K562 (cell line): ENCODE measurements at regions not wholly inside any gene's neighbourhood (a gene's known extent, or its start where the extent isn't known, plus 50 kb on each side); places are given as distances from the start of the nearest gene placed in this dataset.

ENCODE experiments used
- ATAC-seq: fragments of 200-7000 bp; cut with Tn5 transposase; 3 replicates; pipeline ENCODE4 v1.9.1; 2020; ENCODE audit warnings: moderate library complexity
- BruUV-seq: library from RNA; stranded (reverse); fragments of 400-500 nt; replicated peaks from 2 replicates; lab custom pipeline; 2021; lab: Mats Ljungman, UMichigan
- CTCF ChIA-PET: fragments of 300-600 bp; formaldehyde crosslinking; extraction: SDS; loops from one replicate; lab custom pipeline; 2021; ENCODE audit warnings: low intra/inter-chr PET ratio; lab: Yijun Ruan, JAX
- POLR2A ChIA-PET: fragments of 300-600, 350-650 bp; sonication (Branson Sonifier 250); formaldehyde crosslinking; extraction: SDS; loops from one replicate; lab custom pipeline; 2021; ENCODE audit warnings: antibody characterized with exemption, inconsistent platforms; lab: Yijun Ruan, JAX
- DNase-seq, 4 experiments: peaks; one replicate each; pipeline versions ENCODE4 v3.0.0 to v3.0.0-alpha.2; 2011 to 2018; ENCODE audit warnings: low spot score in 3 of 4, mixed read lengths in 3 of 4; ENCODE audit errors: extremely low read depth in 1 of 4
- FAIRE-seq: peaks from 2 replicates; lab custom pipeline; 2011; peaks lifted over from hg19 to GRCh38; lab: Jason Lieb, UNC
- H2AFZ ChIP-seq: 2 replicates; pipeline ENCODE4 v1.6.0; 2011; ENCODE audit warnings: low read depth, low read length, control low read depth, inconsistent platforms
- H3K27ac ChIP-seq: fragments of 200-600 bp; 3 replicates; pipeline ENCODE4 v1.8.0; 2011; ENCODE audit warnings: low read depth, mild to moderate bottlenecking, control low read depth, inconsistent platforms, low read length, moderate library complexity, mixed read lengths; ENCODE audit errors: extremely low read depth
- H3K27me3 ChIP-seq, 2 experiments: fragments of 300-600 bp in 1 of 2; 2 replicates in 1 of 2; 3 replicates in 1 of 2; pipeline versions ENCODE4 v1.6.0 to v1.8.0; 2011; ENCODE audit warnings: inconsistent platforms in 2 of 2, low read length in 2 of 2, mild to moderate bottlenecking in 1 of 2, mixed read lengths in 1 of 2, moderate library complexity in 1 of 2; ENCODE audit not compliant: control insufficient read depth in 2 of 2, insufficient read depth in 2 of 2
- H3K36me3 ChIP-seq: fragments of 300-600 bp; 3 replicates; pipeline ENCODE4 v1.8.0; 2011; ENCODE audit warnings: mild to moderate bottlenecking, low read length, inconsistent platforms; ENCODE audit not compliant: control insufficient read depth, insufficient read depth
- H3K4me1 ChIP-seq, 2 experiments: fragments of 200-600 bp in 1 of 2; replicated peaks in 1 of 2; 2 replicates in 1 of 2; 3 replicates in 1 of 2; pipeline versions ENCODE4 v1.5.1 to v1.8.0; 2011; ENCODE audit warnings: inconsistent platforms in 2 of 2, low read length in 2 of 2, mild to moderate bottlenecking in 1 of 2, mixed read lengths in 1 of 2, moderate library complexity in 1 of 2; ENCODE audit not compliant: control insufficient read depth in 2 of 2, insufficient read depth in 2 of 2
- H3K4me2 ChIP-seq: 2 replicates; pipeline ENCODE4 v1.6.1; 2011; ENCODE audit warnings: low read length, control low read depth, inconsistent platforms, mixed read lengths; ENCODE audit not compliant: insufficient read depth
- H3K4me3 ChIP-seq: fragments of 200-600 bp; sonication (generic), shearing (Covaris generic); 2 replicates; pipeline ENCODE4 v1.5.1; 2016; ENCODE audit warnings: control low read depth, inconsistent platforms
- H3K79me2 ChIP-seq: fragments of 200-600 bp; 3 replicates; pipeline ENCODE4 v1.8.0; 2011; ENCODE audit warnings: low read length, inconsistent platforms; ENCODE audit not compliant: control insufficient read depth, insufficient read depth
- H3K9ac ChIP-seq, 2 experiments: 2 replicates each; pipeline versions ENCODE4 v1.6.0 to v1.6.1; 2011; ENCODE audit warnings: low read depth in 2 of 2, low read length in 2 of 2, control low read depth in 1 of 2, inconsistent platforms in 1 of 2, mild to moderate bottlenecking in 1 of 2, mixed read lengths in 1 of 2; ENCODE audit not compliant: insufficient read depth in 1 of 2
- H3K9me1 ChIP-seq: one replicate; pipeline ENCODE4 v1.6.0; 2011; ENCODE audit warnings: inconsistent platforms, mild to moderate bottlenecking, low read length, moderate library complexity; ENCODE audit not compliant: control insufficient read depth, insufficient read depth
- H3K9me3 ChIP-seq: replicated peaks from 2 replicates; pipeline ENCODE4 v1.5.1; 2011; ENCODE audit warnings: low read depth, low read length, inconsistent platforms; ENCODE audit not compliant: control insufficient read depth, insufficient read depth
- H4K20me1 ChIP-seq: replicated peaks from 2 replicates; pipeline ENCODE4 v1.6.1; 2011; ENCODE audit warnings: low read length, inconsistent platforms, mixed read lengths; ENCODE audit not compliant: control insufficient read depth, insufficient read depth
- CEBPG ChIP-seq, 3 experiments: fragments of 200-800 bp in 1 of 3; sonication (Bioruptor generic) in 1 of 3; sonication (generic) in 1 of 3; formaldehyde crosslinking in 1 of 3; IDR thresholded peaks in 2 of 3; conservative IDR thresholded peaks in 1 of 3; 2 replicates each; pipeline versions ENCODE4 v1.6.1 to v1.8.0; 2016 to 2022; ENCODE audit warnings: missing compliant biosample characterization in 2 of 3, missing genetic modification characterization in 2 of 3, mild to moderate bottlenecking in 1 of 3, missing genetic modification reagents in 1 of 3
- ELF2 ChIP-seq: fragments of 250-450 bp; sonication (Bioruptor Pico); IDR thresholded peaks from 2 replicates; pipeline ENCODE4 v1.5.0; 2021; ENCODE audit warnings: mild to moderate bottlenecking
- GABPB1 ChIP-seq: sonication (generic); formaldehyde crosslinking; IDR thresholded peaks from 2 replicates; pipeline ENCODE4 v1.8.0; 2022; ENCODE audit warnings: mild to moderate bottlenecking, missing genetic modification reagents
- HMGN3 ChIP-seq: IDR thresholded peaks from 2 replicates; pipeline ENCODE4 v1.6.1; 2011; ENCODE audit warnings: borderline replicate concordance, low read depth, mild to moderate bottlenecking, mixed read lengths, low read length; ENCODE audit not compliant: insufficient read length; ENCODE audit errors: extremely low read depth
- HNRNPLL ChIP-seq: fragments of 200-400 bp; formaldehyde crosslinking; IDR thresholded peaks from 2 replicates; pipeline ENCODE4 v1.6.1; 2017; ENCODE audit warnings: low read length, low read depth, mild to moderate bottlenecking; ENCODE audit not compliant: poor library complexity, severe bottlenecking
- MYC ChIP-seq, 2 experiments: fragments of 250-450 bp in 1 of 2; sonication (Bioruptor Pico) in 1 of 2; IDR thresholded peaks; 2 replicates each; pipeline versions ENCODE4 v1.5.1 to v1.6.1; 2012 to 2021; ENCODE audit warnings: low read depth in 2 of 2, borderline replicate concordance in 1 of 2, improper control_type of control experiment in 1 of 2, low read length in 1 of 2, mild to moderate bottlenecking in 1 of 2, moderate library complexity in 1 of 2
- NFYB ChIP-seq: IDR thresholded peaks from 2 replicates; pipeline ENCODE4 v1.6.1; 2011; ENCODE audit warnings: mild to moderate bottlenecking, moderate library complexity; ENCODE audit not compliant: insufficient read length; ENCODE audit errors: extremely low read depth
- NRF1 ChIP-seq, 2 experiments: fragments of 450-650 bp; IDR thresholded peaks in 1 of 2; conservative IDR thresholded peaks in 1 of 2; 2 replicates each; pipeline ENCODE4 v1.6.1; 2014; ENCODE audit warnings: mild to moderate bottlenecking in 2 of 2
- SMARCA4 ChIP-seq: fragments of 450-650 bp; IDR thresholded peaks from 2 replicates; pipeline ENCODE4 v1.6.1; 2016
- SMARCB1 ChIP-seq: IDR thresholded peaks from 2 replicates; pipeline ENCODE4 v1.6.1; 2011; ENCODE audit warnings: improper control_type of control experiment, low read depth; ENCODE audit not compliant: insufficient read length
- ZFP30 ChIP-seq: fragments of 250-450 bp; sonication (Bioruptor Pico); IDR thresholded peaks from 2 replicates; pipeline ENCODE4 v1.8.0; 2022; ENCODE audit warnings: moderate library complexity, mild to moderate bottlenecking, inconsistent platforms, borderline replicate concordance
- ZNF217 ChIP-seq: sonication (generic); formaldehyde crosslinking; IDR thresholded peaks from 2 replicates; pipeline ENCODE4 v1.8.0; 2022; ENCODE audit warnings: mild to moderate bottlenecking, missing genetic modification reagents
- ZNF511 ChIP-seq: sonication (generic); formaldehyde crosslinking; IDR thresholded peaks from 2 replicates; pipeline ENCODE4 v1.8.0; 2022; ENCODE audit warnings: mild to moderate bottlenecking, missing genetic modification reagents
- ZNF717 ChIP-seq: fragments of 250-450 bp; sonication (Bioruptor Pico); IDR thresholded peaks from 2 replicates; pipeline ENCODE4 v1.5.0; 2021
- WGBS: fragments of 100-300 bp; shearing (Covaris generic); methylation state at CpG from one replicate; pipeline ENCODE4 v1.1.6; 2016; ENCODE audit warnings: low coverage, mixed read lengths; ENCODE audit not compliant: insufficient coverage; ENCODE audit errors: missing lambda C conversion rate; 5-methylcytosine and 5-hydroxymethylcytosine counted together
- in situ Hi-C: fragments of 300-500 bp; cut with MboI; formaldehyde crosslinking; loops from 4 replicates; pipeline ENCODE4 v1.15.0; 2018; ENCODE audit warnings: inconsistent platforms, mixed read lengths
- intact Hi-C: fragments of 100-400 bp; cut with micrococcal nuclease; formaldehyde crosslinking; loops from 2 replicates; pipeline ENCODE4 v1.14.2; 2022
- TF ChIP-seq, protein P1 (sequence below), 3 experiments: fragments of 200-800 bp in 1 of 3; sonication (Bioruptor generic) in 1 of 3; sonication (generic) in 1 of 3; formaldehyde crosslinking in 1 of 3; IDR thresholded peaks; 2 replicates each; pipeline versions ENCODE4 v1.6.1 to v1.8.0; 2016 to 2022; ENCODE audit warnings: mild to moderate bottlenecking in 2 of 3, missing compliant biosample characterization in 2 of 3, missing genetic modification characterization in 2 of 3, missing genetic modification reagents in 1 of 3

DNA sequence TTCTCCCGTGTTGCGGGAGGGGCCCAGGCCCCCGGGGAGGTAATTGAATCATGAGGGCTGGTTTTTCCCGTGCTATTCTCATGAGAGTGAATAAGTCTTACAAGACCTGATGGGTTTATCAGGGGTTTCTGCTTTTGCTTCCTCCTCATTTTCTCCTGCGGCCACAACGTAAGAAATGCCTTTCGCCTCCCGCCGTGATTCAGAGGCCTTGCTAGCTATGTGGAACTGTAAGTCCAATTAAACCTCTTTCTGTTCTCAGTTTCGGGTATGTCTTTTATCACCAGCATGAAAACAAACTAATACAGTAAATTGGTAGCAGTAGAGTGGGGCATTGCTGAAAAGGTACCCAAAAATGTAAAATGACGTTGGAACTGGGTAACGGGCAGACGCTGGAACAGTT, 1035.1 kb downstream of the DTWD2 start:
- H3K27ac ChIP-seq: no peak overlapping the region
- no peak overlapping the region for H3K4me3 ChIP-seq
- CTCF ChIA-PET: no interaction called here
- no peaks in the 10 kb centered on the region for H3K9me1 ChIP-seq
- H3K9ac ChIP-seq: no peak overlapping the region
- no TSS peak for BruUV-seq
- H3K4me1 ChIP-seq: no peaks in the 10 kb centered on the region
- no peak overlapping the region for H3K4me2 ChIP-seq
- no peak for DNase-seq
- intact Hi-C loops: no loop called here
- no peaks in the 10 kb centered on the region for H4K20me1 ChIP-seq
- H3K79me2 ChIP-seq: no peaks in the 10 kb centered on the region
- TF ChIP-seq ELF2 (CRISPR knock-in tag): no peak
- WGBS: under 1% methylated on average over 13 of the region's 13 CpGs
- ATAC-seq: no peak
- no peak overlapping the region for H2AFZ ChIP-seq
- no peaks in the 10 kb centered on the region for H3K36me3 ChIP-seq
- FAIRE-seq: no peak
- H3K9me3 ChIP-seq: no peaks in the 10 kb centered on the region
- in situ Hi-C loops: no loop called here
- no peaks in the 10 kb centered on the region for H3K27me3 ChIP-seq
- POLR2A ChIA-PET: no interaction called here

DNA sequence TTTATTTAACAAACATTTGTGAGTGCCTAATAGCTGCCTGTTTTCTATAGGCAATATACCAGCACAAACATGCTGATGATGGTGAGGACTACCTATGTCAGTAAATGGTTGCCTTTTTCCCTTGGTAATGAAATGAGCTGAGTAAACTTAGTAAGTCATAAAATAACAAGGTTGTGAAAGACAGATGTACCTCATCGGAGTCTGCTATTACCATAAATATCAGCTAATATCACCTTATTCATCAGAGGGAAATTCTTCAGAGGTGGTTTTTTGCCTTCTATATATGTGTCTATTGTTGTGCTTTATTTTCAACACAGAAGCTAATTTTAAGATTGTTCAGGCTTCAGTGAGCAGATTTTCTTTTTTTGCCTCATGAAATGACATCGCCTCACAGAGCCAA, 1040.5 kb downstream of the DTWD2 start:
- no peak overlapping the region for H3K9ac ChIP-seq
- POLR2A ChIA-PET: no interaction called here
- H3K27ac ChIP-seq: no peak overlapping the region
- intact Hi-C loops: no loop called here
- no peaks in the 10 kb centered on the region for H3K36me3 ChIP-seq
- H3K4me1 ChIP-seq: no peaks in the 10 kb centered on the region
- H3K4me3 ChIP-seq: no peak overlapping the region
- H3K79me2 ChIP-seq: no peaks in the 10 kb centered on the region
- H3K27me3 ChIP-seq: no peaks in the 10 kb centered on the region
- CTCF ChIA-PET: no interaction called here
- no peaks in the 10 kb centered on the region for H4K20me1 ChIP-seq
- H3K9me3 ChIP-seq: no peaks in the 10 kb centered on the region
- no peaks in the 10 kb centered on the region for H3K9me1 ChIP-seq
- in situ Hi-C loops: no loop called here
- no peak overlapping the region for H3K4me2 ChIP-seq
- 0% methylated on average over 2 of the region's 2 CpGs for WGBS
- no peak overlapping the region for H2AFZ ChIP-seq
- no TSS peak for BruUV-seq
- no peak for DNase-seq
- no peak for ATAC-seq
- FAIRE-seq: no peak
- TF ChIP-seq SMARCB1 (no peak), ZNF511 (CRISPR knock-in tag) (no peak), ZNF217 (CRISPR knock-in tag) (no peak), GABPB1 (no peak), SMARCA4 (no peak), NFYB (no peak), MYC (IDR thresholded peaks at IDR 0.05; ENCODE audit: low read depth, low read length) (no peak), MYC (CRISPR knock-in tag; IDR thresholded peaks at IDR 0.05; ENCODE audit: borderline replicate concordance, low read depth) (no peak), ZNF717 (CRISPR knock-in tag) (no peak), ZFP30 (CRISPR knock-in tag) (no peak), CEBPG (CRISPR knock-in tag; IDR thresholded peaks at IDR 0.05) (no peak), CEBPG (tag; conservative IDR thresholded peaks at IDR 0.05 in 1 of 2, IDR thresholded peaks at IDR 0.05 in 1 of 2) (no peak), NRF1 (conservative IDR thresholded peaks at IDR 0.05 in 1 of 2, IDR thresholded peaks at IDR 0.05 in 1 of 2) (no peak), HMGN3 (no peak), HNRNPLL (no peak)
- TF ChIP-seq, protein P1, sequence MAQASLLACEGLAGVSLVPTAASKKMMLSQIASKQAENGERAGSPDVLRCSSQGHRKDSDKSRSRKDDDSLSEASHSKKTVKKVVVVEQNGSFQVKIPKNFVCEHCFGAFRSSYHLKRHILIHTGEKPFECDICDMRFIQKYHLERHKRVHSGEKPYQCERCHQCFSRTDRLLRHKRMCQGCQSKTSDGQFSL (CRISPR knock-in tag; IDR thresholded peaks at IDR 0.05): no peak
- TF ChIP-seq, protein P1 (tag; IDR thresholded peaks at IDR 0.05): no peak
